ENCODE measurements at regions not wholly inside any gene's neighbourhood (a gene's known extent, or its start where the extent isn't known, plus 50 kb on each side); places are given as distances from the start of the nearest gene placed in this dataset.
"Not testable (repeated sequence)": the region's sequence is repeated elsewhere in the genome, so short reads cannot be mapped to it uniquely, and the experiment has no call there.

DNA sequence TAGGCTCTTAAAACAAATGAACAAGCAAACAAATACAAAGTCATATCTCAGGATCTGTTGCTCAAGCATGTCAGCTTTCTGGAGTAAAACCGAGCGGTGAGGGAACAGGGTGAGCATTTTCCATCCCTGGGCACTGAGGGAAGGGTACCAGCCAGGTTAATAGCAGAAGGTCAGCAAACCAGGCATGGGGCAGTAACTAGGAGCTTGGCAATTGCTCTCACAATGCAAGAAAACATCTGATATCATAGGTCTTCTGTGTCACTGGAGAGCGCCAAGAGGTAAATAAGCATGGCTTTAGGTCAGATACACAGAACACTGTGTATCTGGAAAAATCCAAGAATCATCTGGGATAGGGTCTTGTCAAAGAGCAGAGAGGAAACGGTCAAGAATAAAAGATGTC is 521.7 kb upstream of the AUTS2 start:
- DNase-seq, result no peak

DNA sequence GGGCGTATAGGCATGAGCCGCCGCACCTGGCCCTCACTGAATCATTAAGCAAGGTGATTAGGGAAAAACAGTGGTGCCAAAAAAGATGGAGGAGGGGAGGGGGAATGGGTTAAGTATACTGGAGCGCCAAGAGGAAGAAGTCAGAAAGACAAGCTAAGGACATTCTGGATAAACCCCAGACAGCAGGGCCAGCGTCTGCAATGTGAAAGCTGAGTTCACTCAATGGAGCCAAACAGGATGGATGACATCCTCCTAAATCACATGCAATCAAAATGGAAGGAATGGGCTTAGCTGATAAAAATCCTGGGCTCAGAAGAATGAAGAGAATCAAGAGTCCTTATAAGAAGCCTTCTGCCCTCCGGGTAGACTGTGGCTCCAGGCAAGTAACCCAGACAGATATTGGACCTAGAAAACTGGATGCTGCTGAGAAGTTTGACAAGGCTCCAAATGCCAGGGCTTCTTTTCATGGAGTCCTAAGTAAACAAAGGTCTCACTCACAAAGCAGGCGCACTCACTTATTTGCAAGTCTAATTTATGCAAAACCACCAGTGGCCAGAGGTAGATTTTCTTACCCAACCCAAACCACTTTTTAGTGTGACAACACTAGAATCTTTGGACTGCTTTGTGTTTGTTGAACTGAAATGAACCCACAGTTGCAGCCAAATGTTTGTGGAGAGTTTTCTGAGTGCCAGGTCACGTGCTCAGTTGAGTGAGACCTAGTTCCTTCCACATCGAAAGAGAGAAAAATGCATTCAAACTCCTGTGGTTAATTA is 519.1 kb upstream of the AUTS2 start:
- DNase-seq, result no peak

DNA sequence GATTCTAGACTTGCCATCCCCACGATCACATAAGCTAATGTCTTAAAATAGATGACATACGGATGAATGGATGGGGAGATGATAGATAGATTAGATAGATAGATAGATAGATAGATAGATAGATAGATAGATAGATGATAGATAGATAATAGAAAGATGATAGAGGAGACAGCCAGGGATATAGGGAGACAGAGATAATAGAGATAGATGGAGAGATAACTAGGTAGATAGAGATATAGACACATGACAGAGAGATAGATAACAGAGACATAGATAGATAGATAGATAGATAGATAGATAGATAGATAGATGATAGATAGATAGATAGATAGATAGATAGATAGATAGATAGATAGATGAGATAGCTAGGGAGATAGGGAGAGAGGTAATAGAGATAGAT is 511.0 kb upstream of the AUTS2 start:
- not testable (repeated sequence) for DNase-seq

DNA sequence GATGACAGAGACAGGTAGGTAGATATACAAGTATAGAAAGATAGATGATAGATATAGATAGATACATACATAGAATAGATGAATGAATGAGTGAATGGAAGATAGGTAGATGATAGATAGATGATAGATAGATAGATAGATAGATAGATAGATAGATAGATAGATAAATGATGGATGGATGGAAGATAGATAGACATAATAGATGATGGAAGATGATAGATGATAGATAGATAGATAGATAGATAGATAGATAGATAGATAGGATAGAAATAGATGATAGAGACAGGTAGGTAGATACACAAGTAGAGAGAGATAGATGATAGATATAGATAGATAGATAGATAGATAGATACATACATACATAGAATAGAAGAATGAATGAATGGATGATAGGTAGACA is 510.1 kb upstream of the AUTS2 start:
- DNase-seq, result no peak

DNA sequence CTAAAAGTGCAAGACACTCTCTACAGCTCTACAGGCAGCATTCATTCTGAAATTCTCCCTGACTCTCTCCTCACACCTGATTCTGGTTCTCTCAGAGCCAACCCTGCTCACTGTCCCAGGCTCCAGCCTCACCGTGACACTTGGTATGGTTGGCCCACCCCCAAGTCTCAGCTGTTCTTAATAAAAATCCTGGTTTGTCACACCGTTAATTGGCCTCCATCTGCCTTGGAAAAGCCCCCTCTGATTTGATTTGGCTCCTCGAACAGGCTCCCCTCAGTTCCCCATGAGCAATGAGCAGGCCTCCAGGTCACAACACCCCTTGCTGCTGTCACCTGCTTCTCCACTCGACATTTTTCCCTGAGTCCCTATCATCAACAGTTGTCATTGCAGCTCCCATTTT is 507.3 kb upstream of the AUTS2 start:
- DNase-seq, result no peak

DNA sequence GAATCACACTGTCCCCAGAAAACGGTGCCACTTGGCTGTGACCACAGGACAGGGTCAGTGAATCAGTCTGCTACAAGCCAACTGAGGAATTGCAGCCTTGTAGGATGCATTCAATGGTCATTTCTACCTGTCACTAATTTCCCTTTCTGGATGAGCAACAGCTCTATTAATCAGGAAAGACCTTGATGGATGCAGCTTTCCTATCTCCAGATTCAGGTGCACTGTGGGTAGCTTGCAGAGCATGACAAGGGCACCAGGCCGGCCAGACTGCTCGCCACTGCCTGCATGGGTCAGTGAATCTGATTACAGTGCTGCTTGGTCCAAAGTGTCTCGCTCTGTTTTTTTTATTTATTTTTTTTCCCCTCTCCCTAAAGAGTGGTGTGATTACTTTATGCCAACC is 506.8 kb upstream of the AUTS2 start:
- no peak for DNase-seq

DNA sequence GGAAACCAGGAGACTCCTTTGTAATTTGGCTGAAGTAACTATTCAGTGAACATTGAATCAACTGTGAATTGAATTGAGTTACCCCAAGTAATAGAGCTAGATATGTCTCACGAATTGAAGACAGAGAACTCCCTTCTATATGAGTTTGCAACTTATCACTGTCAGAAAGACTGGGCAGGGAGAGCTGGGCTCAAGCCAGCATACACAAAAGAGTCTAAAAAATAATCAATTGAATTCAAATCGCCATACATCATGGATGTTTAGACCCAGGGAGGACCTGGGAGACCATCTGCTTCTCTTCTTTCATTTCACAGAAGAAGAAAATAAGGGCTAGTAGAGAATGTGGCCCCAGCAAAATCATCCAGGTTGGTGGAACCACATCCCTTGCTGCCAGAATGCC is 503.1 kb upstream of the AUTS2 start:
- no peak for DNase-seq

DNA sequence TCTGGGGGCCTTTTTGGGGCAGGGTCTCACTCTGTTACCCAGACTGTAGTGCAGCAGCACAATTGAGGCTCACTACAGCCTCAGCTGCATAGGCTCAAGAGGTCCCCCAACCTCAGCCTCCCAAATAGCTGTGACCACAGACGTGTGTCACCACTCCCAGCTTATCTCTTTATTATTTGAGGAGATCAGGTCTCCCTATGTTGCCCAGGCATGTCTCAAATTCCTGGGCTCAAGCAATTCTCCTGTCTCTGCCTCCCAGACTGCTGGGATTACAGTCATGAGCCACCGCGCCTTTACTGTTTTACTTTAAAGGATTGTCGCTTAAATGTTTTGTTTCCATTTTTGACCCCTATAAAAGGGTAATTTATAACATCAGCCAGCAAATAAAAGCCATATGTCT is 502.6 kb upstream of the AUTS2 start:
- no peak for DNase-seq

DNA sequence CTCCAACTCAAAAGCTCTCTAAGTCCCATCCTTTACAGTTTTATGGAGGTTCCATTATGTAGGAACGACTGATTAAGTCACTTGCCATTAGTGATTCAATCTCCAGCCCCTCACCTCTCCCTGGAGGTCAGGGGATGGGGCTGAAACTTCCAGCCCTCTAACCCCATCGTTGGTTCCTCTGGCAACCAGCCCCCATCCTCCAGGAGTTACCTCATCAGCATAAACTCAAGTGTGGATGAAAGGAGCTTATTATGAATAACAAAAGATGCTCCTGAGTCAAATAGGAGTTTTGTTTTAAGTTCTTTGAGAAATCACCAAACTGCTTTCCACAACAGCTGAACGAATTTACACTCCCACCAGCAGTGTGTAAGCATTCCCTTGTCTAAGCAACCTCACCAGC is 494.3 kb upstream of the AUTS2 start:
- no peak for DNase-seq

DNA sequence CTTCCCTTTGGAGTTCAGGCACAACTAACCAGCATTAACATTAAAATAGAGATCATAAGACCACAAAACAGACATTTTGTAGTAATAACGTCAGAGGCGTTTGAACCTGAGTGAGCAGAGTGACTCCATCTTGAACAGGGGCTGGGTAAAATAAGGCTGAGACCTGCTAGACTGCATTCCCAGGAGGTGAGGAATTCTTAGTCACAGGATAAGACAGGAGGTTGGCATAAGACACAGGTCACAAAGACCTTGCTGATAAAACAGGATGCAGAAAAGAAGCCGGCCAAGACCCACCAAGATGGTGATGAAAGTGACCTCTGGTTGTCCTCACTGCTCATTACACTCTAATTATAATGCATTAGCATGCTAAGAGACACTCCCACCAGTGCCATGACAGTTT is 493.2 kb upstream of the AUTS2 start:
- no peak for DNase-seq

DNA sequence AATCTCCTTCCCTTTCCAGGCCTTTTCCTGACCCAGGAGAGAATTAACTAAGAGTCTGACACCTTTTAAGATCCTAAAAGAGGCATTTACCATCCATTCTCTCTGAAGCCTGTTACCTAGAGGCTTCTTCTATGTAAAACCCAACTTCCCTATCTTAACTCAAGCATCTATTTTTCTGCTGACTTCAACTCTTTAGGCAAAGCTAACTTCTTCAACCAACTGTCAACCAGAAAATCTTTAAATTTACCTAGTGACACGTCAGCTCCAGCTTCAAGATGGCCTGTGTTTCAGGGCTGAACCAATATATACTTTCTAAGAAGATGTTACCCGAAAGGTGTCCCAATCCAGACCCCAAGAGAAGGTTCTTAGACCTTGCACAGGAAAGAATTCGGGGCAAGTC is 492.3 kb upstream of the AUTS2 start:
- no peak for DNase-seq

DNA sequence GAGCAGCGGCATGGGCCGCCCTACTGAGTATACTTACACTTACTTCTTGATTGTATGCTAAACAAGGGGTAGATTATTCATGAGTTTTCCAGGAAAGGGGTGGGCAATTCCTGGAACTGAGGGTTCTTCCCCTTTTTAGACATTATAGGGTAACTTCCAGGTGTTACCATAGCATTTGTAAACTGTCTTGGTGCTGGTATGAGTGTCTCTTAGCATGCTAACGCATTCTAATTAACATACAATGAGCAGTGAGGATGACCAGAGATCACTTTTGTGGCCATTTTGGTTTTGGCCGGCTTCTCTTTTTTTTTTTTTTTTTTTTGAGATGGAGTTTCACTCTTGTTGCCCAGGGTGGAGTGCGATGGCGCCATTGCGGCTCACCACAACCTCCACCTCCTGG is 491.8 kb upstream of the AUTS2 start:
- DNase-seq, result not testable (repeated sequence)

DNA sequence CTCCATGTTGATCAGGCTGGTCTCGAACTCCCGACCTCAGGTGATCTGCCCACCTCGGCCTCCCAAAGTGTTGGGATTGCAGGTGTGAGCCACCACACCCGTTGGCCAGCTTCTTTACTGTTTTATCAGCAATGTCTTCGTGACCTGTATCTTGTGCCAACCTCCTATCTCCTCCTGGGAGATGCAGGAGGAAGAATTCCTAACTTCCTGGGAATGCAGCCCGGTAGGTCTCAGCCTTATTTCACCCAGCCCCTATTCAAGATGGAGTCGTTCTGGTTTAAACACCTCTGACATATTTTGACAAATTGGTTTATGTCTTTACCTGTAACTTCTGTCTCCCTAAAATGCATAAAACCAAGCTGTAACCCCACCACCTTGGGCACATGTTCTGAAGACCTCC is 491.3 kb upstream of the AUTS2 start:
- not testable (repeated sequence) for DNase-seq

DNA sequence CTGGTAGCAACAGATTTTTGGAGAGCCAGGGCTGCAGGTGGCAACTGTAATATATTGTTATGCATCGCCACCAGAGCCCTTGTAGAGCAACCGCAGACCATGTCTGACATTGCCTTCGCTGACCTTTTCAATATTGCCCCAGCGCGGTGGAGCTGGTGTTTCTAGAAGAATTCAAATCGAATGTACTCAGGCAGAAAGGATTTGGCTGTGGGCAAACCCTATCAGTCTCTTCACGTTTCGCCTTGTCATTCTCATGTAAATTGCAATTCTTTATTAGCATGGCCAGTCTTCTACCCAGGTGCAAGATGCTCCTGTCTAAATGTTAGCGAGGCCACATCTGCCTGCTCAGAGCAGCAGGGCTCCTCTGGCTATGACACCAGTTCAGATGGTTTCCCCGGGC is 490.2 kb upstream of the AUTS2 start:
- no peak for DNase-seq

DNA sequence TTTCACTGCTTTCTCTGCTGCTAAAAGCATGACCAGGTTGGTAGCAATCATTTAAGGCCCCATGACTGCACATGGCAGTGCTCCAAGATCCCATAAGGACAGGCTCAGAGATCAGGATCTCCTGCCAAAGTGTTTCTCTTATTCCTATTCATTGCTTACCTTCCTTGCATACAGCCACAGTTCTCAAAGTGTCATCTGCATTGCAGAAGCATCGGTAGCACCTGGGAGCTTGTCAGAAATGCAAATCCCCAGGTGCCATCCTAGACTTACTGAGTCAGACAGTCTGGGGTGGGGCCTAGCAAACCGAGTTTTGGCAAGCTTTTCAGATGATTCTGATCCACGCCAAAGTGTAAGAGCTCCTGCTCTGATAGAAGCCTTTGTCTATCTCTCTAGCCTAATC is 489.0 kb upstream of the AUTS2 start:
- DNase-seq, result no peak

DNA sequence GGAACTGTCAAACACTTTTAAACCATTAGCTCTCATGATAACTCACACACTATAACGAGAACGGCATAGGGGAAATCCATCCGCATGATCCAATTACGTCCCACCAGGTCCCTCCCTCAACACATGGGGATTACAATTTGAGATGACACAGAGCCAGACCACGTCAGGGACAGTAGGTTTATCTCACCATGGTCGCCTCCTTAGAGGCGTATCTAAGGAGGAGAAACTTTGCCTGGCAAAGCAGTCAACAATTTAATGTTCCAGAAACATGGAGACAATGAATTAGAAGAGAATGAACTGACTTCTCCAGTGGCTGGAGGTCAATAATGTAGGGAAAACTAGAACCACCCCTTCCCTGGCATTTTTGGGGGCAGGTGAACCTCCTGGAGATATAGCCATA is 488.4 kb upstream of the AUTS2 start:
- no peak for DNase-seq

DNA sequence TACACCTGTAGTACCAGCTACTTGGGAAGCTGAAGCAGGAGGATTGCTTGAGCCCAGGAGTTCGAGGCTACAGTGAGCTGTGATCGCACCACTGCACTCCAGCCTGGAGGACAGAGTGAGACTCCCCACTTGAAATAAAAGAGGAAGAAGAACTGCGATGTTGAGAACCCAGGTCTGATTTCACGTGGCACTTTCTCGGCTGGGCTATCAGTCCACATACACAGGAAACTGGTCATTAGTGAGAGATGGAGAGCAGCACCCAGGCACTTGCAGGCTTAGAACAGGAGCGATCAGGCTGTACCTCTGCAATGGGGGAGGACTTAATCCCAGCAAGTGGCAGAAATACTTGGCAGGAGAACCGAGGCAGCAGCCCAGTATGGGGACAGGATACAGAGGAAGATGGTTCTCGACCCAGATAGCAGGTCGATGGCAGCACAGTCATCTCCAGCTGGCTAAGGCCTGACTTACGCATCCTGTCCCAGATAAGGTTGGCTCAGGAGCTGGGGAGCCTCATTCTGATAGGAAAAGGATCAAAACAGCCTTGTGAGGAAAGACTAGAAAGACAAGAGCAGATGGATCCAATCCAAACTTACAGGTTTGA is 487.7 kb upstream of the AUTS2 start:
- no peak for DNase-seq

DNA sequence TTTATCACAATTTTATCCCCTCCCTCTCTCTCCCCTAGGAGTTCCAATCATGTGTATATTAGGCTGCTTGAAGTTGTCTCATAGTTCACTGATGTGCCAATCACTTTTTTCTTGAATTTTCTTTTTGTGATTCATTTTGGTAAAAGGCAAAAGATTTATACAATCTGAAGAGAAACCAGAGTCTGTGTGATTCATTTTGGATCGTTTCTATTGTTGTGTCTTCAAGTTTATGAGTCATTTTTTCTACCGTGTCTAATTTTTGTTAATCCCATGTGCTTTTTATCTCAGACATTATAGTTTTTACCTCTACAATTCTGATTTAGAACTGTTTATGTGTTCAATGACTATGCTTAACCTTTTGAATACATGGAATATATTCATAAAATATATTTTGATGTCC is 483.9 kb upstream of the AUTS2 start:
- no peak for DNase-seq

DNA sequence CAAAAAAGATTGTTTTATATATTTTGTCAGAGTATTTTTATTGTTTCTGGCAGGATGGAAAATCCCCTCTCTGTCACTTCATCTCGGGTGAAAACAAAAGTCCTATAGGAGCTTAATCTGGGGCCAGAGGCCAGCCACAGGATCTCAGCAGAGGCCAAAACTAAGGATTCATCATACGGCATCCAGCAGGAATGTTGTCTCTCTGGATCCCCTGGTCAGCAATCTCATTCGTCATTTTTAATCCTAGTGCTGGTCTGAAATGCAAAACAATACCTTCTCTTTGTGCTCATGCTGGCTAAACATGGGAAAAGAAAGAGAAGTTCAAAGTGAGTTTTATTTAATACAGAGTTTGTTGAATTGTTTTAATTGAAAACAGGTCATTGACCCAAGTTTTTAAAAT is 482.5 kb upstream of the AUTS2 start:
- no peak for DNase-seq

DNA sequence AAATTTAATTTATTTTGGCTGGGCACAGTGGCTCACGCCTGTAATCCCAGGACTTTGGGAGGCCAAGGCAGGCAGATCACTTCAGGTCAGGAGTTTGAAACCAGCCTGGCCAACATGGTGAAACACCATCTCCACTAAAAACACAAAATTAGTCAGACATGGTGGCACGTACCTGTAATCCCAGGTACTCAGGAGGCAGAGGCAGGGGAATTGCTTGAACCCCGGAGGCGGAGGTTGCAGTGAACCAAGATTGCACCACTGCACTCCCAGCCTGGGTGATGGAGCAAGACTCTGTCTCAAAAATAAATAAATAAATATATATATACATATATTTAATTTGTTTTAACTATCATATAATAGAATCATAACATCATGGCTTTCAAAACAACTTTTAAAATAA is 482.1 kb upstream of the AUTS2 start:
- not testable (repeated sequence) for DNase-seq

DNA sequence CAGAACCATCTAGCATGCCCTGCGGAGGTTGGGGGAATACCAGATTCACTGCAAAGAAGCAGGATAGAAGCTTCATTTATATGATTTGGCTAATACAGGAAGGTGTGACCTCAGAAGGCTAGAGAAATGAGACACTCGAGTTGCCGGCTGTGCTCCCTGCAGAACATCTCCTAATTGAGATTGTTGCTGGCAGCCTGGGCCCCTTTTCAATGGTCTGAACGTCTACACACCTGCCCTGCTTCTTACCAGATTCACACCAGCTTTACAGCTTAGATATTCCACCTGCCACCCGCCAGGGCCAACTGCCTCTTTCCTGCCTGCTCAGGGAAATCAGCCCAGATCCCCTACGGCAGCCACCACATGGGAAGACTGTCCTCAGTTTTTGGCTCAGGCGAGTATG is 475.3 kb upstream of the AUTS2 start:
- DNase-seq, result no peak

DNA sequence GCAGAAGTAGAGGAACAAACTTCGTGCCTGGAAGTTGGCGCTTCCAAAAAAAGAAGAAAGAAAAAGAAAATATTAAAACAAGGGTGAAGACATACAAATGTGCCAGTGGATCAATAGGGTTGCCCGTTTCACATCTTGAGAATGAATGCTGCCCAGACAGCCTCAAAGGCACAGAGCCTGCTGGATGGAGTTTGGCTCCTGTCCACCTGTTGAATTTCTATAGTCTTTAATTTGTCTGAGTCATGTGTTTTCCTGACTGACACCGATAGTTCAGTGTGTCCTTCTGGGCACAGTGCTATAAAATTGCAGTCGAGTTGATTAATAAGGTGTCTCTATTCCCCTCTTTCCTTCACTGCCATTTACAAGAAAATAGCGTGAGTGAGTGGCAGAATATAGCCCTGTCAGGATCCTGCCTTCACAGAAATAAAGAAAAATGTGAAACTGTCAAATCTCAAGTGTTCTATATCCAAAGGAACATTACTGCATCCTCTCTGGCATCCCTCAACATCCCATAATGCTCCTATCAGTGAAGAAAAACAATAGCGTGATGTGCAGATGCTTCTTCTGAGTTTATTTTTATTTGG is 471.3 kb upstream of the AUTS2 start:
- DNase-seq, result no peak

DNA sequence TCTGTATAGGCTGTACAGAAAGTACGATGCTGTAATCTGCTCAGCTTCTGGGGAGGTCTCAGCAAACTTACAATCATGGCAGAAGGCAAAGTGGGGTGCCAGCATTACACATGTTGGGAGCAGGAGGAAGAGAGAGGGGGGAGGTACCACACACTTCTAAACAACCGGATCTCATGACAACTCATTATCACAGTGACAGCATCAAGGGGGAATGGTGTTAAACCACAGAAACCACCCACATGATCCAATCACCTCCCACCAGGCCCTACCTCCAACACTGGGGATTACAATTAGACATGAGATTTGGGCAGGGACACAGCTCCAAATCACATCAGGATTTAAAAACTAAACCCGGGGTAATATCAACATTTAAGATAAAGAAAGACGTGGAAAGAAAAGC is 468.8 kb upstream of the AUTS2 start:
- no peak for DNase-seq

DNA sequence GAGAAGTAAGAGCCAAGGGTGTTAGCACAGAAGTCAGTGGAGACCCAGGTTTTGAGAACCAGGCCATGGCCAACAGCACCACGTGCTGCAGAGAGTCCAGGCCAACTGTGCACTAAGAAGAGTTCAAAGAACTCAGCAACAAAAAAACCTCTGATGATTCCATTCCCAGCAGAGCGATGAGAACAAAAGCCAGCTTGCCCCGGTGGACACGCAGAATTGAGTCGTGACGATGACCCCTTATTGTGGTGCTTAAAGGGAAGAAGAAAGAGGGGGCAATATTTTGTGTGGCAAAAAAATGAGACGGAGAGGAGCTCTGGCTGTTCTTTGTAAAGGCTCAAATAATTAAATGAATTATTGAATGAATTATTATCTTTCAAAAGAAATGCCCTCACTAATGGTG is 468.3 kb upstream of the AUTS2 start:
- DNase-seq, result no peak

DNA sequence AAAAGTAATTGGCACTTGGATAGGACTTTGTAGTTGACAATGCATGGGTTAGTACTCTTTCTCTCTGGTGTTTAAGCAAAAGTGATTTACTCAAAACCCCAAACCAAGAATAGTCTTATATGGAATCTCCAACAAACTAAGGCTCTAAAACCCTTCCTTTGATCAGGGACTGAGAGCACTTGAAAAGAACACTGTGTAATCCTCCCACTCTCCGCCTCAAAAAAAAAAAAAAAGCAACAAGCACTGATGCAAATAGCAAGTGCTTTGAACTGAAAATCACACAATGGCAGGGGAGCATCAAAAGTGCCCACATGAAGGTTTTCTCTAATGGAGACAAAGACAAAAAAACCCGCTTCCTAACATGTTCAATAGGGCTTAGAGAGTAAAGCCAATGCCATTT is 467.9 kb upstream of the AUTS2 start:
- DNase-seq, result no peak

Measured in cortex of kidney (tissue), 1 donor.